Body of pancreas (tissue), 4 donors: ENCODE measurements at regions not wholly inside any gene's neighbourhood (a gene's known extent, or its start where the extent isn't known, plus 50 kb on each side); places are given as distances from the start of the nearest gene placed in this dataset.

Experiments
- ATAC-seq: fragments of 150-250 bp; one replicate; pipeline ENCODE4 v1.9.1; 2016
- DNase-seq, 4 donors: peaks; one replicate each; pipeline ENCODE4 v3.0.0-alpha.2; 2019
- H3K27ac ChIP-seq, 4 donors: fragments of 200-600 bp; sonication (generic); 1 replicate in 3 of 4; 2 replicates in 1 of 4; pipeline versions ENCODE4 v1.5.1 to v1.6.1; 2016 to 2019; ENCODE audit warnings: mild to moderate bottlenecking in 1 of 4, mixed read lengths in 1 of 4, moderate library complexity in 1 of 4
- H3K27me3 ChIP-seq, 2 donors: fragments of 200-600 bp; sonication (generic); one replicate each; pipeline ENCODE4 v1.6.0; 2016; ENCODE audit warnings: mild to moderate bottlenecking in 1 of 2
- H3K36me3 ChIP-seq, 2 donors: fragments of 200-600 bp; sonication (generic); replicated peaks in 1 of 2; 2 replicates each; pipeline ENCODE4 v1.5.1; 2016; ENCODE audit warnings: low read depth in 2 of 2; ENCODE audit not compliant: insufficient read depth in 1 of 2
- H3K4me1 ChIP-seq: fragments of 200-600 bp; sonication (generic); one replicate; pipeline ENCODE4 v1.6.0; 2016
- H3K4me3 ChIP-seq, 2 donors: fragments of 200-600 bp; sonication (generic); 1 replicate in 1 of 2; 2 replicates in 1 of 2; pipeline ENCODE4 v1.5.1; 2016 to 2019
- H3K9me3 ChIP-seq, 3 donors: fragments of 200-600 bp; sonication (generic); 1 replicate in 2 of 3; 2 replicates in 1 of 3; pipeline ENCODE4 v1.5.1; 2016
- POLR2A ChIP-seq, 3 donors: fragments of 450-650 bp; IDR thresholded peaks; one replicate each; pipeline ENCODE4 v1.6.1; 2016; ENCODE audit warnings: antibody characterized with exemption in 3 of 3, mild to moderate bottlenecking in 2 of 3
- WGBS, 2 donors: methylation state at CpG; one replicate each; pipeline ENCODE4 v1.1.5; 2017; 5-methylcytosine and 5-hydroxymethylcytosine counted together
- intact Hi-C: fragments of 100-400 bp; cut with DNase I; formaldehyde crosslinking; loops from one replicate; pipeline ENCODE4 v1.15.1; 2023
- TF ChIP-seq, protein P1 (sequence below), 7 experiments: fragments of 450-650 bp in 4 of 7; fragments of 200-600 bp in 3 of 7; sonication (generic) in 3 of 7; IDR thresholded peaks; one replicate each; pipeline ENCODE4 v1.5.1; 2016 to 2019; ENCODE audit warnings: antibody characterized with exemption in 7 of 7

DNA sequence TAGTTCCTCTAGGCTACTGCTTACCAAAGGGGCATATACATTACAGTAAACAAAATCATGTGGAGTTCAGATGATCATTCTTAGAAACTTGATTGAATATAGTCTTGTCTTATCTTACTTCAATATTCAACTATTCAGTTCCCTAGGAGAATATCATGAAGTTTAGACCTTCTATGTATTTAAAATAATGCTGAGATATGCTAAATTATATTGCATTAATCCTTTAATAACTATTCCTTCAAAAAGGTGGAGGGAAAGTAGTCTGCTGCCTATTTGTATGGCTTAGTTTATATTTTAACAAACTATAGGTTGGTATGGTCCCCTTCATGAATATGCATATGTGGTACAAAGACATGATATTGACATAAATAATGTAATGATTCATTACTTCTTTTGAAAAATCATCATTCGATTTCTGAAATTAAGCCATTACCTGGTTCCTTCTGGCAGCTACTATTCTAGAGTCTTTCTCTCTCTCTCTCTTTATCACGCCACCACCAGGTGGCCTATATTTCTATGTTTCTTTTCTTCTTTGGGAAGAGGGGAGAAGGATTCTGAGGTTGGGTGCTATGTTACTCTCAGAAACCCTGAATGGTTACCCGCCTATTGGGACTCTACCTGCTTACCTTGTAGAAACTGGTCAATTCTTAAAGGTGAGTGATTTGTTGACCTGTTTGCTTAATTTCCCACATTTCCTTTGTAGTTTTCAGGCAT is 855.8 kb downstream of the HACE1 start:
- Histone ChIP-seq H3K4me3 (no peak overlapping the region), H3K27ac (no peak overlapping the region), H3K27me3 (no peaks in the 10 kb centered on the region), H3K4me1 (no peaks in the 10 kb centered on the region), H3K36me3 (no peaks in the 10 kb centered on the region), H3K9me3 (no peaks in the 10 kb centered on the region)
- WGBS, 2 donors = 61 to 65% methylated on average over 3 of the region's 3 CpGs
- intact Hi-C loops = no loop called here
- DNase-seq (no peak), ATAC-seq (no peak)
- TF ChIP-seq, protein P1, sequence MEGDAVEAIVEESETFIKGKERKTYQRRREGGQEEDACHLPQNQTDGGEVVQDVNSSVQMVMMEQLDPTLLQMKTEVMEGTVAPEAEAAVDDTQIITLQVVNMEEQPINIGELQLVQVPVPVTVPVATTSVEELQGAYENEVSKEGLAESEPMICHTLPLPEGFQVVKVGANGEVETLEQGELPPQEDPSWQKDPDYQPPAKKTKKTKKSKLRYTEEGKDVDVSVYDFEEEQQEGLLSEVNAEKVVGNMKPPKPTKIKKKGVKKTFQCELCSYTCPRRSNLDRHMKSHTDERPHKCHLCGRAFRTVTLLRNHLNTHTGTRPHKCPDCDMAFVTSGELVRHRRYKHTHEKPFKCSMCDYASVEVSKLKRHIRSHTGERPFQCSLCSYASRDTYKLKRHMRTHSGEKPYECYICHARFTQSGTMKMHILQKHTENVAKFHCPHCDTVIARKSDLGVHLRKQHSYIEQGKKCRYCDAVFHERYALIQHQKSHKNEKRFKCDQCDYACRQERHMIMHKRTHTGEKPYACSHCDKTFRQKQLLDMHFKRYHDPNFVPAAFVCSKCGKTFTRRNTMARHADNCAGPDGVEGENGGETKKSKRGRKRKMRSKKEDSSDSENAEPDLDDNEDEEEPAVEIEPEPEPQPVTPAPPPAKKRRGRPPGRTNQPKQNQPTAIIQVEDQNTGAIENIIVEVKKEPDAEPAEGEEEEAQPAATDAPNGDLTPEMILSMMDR (IDR thresholded peaks at IDR 0.05) = peak in 2 of 7 experiments; percentile 25 to 34
- TF ChIP-seq POLR2A (IDR thresholded peaks at IDR 0.05) = no peak

GRCh38 chr6:103995571-103995970 is 864.1 kb downstream of the HACE1 start:
- Histone ChIP-seq H3K36me3 (no peaks in the 10 kb centered on the region), H3K4me3 (no peak overlapping the region), H3K4me1 (no peaks in the 10 kb centered on the region), H3K27ac (no peak overlapping the region), H3K9me3 (no peaks in the 10 kb centered on the region), H3K27me3 (no peaks in the 10 kb centered on the region)
- no peak for ATAC-seq
- WGBS, 2 donors = 80 to 95% methylated on average over 1 of the region's 1 CpG
- TF ChIP-seq, protein P1 (IDR thresholded peaks at IDR 0.05) = no peak
- TF ChIP-seq POLR2A (IDR thresholded peaks at IDR 0.05) = no peak
- intact Hi-C loops = no loop called here
- DNase-seq = no peak

GRCh38 chr6:103983860-103984259 is 875.9 kb downstream of the HACE1 start:
- Histone ChIP-seq H3K27me3 (no peaks in the 10 kb centered on the region), H3K36me3 (no peaks in the 10 kb centered on the region), H3K4me1 (no peaks in the 10 kb centered on the region), H3K9me3 (no peaks in the 10 kb centered on the region), H3K27ac (no peak overlapping the region), H3K4me3 (no peak overlapping the region)
- no peak for DNase-seq
- WGBS, 2 donors = 81 to 85% methylated on average over 6 of the region's 6 CpGs
- intact Hi-C loops = no loop called here
- ATAC-seq = no peak
- TF ChIP-seq, protein P1 (IDR thresholded peaks at IDR 0.05) = no peak
- no peak for TF ChIP-seq POLR2A (IDR thresholded peaks at IDR 0.05)

DNA sequence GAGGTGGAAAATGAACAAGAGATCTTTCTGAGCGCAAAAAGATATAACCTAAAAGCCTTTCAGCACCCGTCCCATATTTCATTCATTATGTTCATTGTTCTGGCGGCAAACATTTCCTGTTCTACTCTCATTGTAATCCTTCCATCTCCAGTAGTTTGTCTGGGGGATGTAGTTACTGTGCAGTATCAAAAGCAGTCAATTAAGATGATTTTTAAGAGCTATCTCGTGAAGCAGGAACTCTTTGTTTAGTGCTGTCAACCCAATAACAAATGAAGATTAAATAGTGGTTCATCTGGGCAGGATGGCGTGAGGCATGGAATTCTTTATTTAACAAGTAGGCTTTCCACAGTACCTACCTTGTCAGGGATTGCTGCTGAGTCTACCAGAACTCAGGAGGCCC is 876.7 kb downstream of the HACE1 start:
- Histone ChIP-seq H3K4me1 (no peaks in the 10 kb centered on the region), H3K27me3 (no peaks in the 10 kb centered on the region), H3K4me3 (no peak overlapping the region), H3K36me3 (no peaks in the 10 kb centered on the region), H3K27ac (no peak overlapping the region), H3K9me3 (no peaks in the 10 kb centered on the region)
- WGBS, 2 donors = 40 to 58% methylated on average over 5 of the region's 5 CpGs
- TF ChIP-seq POLR2A (IDR thresholded peaks at IDR 0.05) = no peak
- TF ChIP-seq, protein P1 (IDR thresholded peaks at IDR 0.05) = no peak
- no peak for DNase-seq
- no peak for ATAC-seq
- intact Hi-C loops = no loop called here

DNA sequence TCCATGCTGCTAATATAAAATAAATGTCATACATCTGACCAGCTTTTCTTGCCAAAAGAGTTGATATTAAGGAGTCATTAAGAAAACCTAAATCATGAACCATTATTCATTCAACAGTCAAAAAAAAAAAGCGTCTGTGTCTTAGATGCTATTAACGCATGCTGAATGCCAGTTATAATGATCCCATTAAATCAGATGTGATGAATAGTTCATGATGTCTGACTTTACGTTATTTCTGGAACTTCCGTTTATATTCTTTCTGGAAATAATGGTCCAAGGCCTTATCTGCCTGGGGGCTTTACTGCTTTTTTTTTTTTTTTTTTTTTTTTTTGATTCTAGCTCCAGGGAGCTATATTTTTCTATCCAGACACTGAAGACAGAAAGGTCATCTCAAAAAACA is 877.1 kb downstream of the HACE1 start:
- no peaks in the 10 kb centered on the region for H3K4me1 ChIP-seq
- no peaks in the 10 kb centered on the region for H3K9me3 ChIP-seq
- TF ChIP-seq, protein P1 (IDR thresholded peaks at IDR 0.05) = no peak
- no peak for TF ChIP-seq POLR2A (IDR thresholded peaks at IDR 0.05)
- no peak overlapping the region for H3K4me3 ChIP-seq
- ATAC-seq (no peak), DNase-seq (no peak)
- H3K27ac ChIP-seq = no peak overlapping the region
- intact Hi-C loops = no loop called here
- no peaks in the 10 kb centered on the region for H3K27me3 ChIP-seq
- 67 to 71% methylated on average over 4 of the region's 4 CpGs for WGBS, 2 donors
- no peaks in the 10 kb centered on the region for H3K36me3 ChIP-seq
